ENCODE measurements at regions not wholly inside any gene's neighbourhood (a gene's known extent, or its start where the extent isn't known, plus 50 kb on each side); places are given as distances from the start of the nearest gene placed in this dataset.

- no peak overlapping the region for H3K27ac Mint-ChIP-seq (ENCODE audit: unreplicated experiment)
- no peaks in the 10 kb centered on the region for H3K27me3 Mint-ChIP-seq (ENCODE audit: unreplicated experiment)
- H3K36me3 Mint-ChIP-seq (ENCODE audit: low read depth, unreplicated experiment) = no peaks in the 10 kb centered on the region
- no peak overlapping the region for H3K4me3 Mint-ChIP-seq (ENCODE audit: unreplicated experiment)
- DNase-seq (ENCODE audit: low spot score) = no peak
- TF ChIP-seq CTCF (IDR thresholded peaks at IDR 0.05; ENCODE audit: unreplicated experiment) = no peak
- peaks cover 8% of the 10 kb centered on the region for H3K9me3 Mint-ChIP-seq (ENCODE audit: unreplicated experiment)
- no peaks in the 10 kb centered on the region for H3K4me1 Mint-ChIP-seq (ENCODE audit: unreplicated experiment)
Measured at GRCh38 chr5:98663521-98663920, 109.9 kb upstream of the RGMB start.

DNA sequence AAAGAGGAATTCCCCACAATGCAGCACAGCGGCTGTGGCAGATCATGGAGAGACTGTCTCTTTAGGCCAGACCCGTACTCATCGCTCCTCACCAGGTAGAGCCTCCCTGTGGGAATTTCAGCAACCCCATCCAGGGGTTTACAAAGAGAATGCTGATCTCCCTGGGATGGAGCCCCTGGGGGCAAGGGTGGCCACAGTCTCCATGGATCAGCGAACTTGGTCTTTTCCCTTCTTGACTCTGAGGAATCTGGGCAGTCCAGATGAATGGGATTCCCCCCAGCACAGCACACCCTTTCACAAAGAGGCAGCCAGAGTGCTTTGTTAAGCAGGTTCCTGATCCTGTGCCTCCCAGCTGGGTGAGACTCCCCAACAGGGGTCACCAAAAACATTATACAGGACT, 108.7 kb upstream of the RGMB start:
- no peaks in the 10 kb centered on the region for H3K36me3 Mint-ChIP-seq (ENCODE audit: low read depth, unreplicated experiment)
- no peak for DNase-seq (ENCODE audit: low spot score)
- no peak overlapping the region for H3K4me3 Mint-ChIP-seq (ENCODE audit: unreplicated experiment)
- peaks cover 8% of the 10 kb centered on the region for H3K9me3 Mint-ChIP-seq (ENCODE audit: unreplicated experiment)
- no peaks in the 10 kb centered on the region for H3K27me3 Mint-ChIP-seq (ENCODE audit: unreplicated experiment)
- H3K27ac Mint-ChIP-seq (ENCODE audit: unreplicated experiment) = no peak overlapping the region
- no peak for TF ChIP-seq CTCF (IDR thresholded peaks at IDR 0.05; ENCODE audit: unreplicated experiment)
- H3K4me1 Mint-ChIP-seq (ENCODE audit: unreplicated experiment) = no peaks in the 10 kb centered on the region

DNA sequence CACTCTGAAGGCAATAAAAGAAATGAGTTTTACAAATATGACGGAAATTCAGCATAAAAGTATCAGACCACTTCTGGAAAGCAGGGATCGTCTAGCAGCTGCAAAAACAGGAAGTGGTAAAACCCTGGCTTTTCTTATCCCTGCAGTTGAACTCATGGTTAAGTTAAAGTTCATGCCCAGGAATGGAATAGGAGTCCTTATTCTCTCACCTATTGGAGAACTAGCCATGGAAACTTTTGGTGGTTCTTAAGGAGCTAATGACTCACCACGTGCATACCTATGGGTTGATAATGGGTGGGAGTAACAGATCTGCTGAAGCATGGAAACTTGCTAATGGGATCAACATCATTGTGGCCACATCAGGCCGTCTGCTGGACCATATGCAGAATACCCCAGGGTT, 93.5 kb upstream of the RGMB start:
- Mint-ChIP-seq H3K4me1 (ENCODE audit: unreplicated experiment) (no peaks in the 10 kb centered on the region), H3K27ac (ENCODE audit: unreplicated experiment) (no peak overlapping the region), H3K36me3 (ENCODE audit: low read depth, unreplicated experiment) (no peaks in the 10 kb centered on the region), H3K9me3 (ENCODE audit: unreplicated experiment) (no peaks in the 10 kb centered on the region), H3K27me3 (ENCODE audit: unreplicated experiment) (peaks cover 2% of the 10 kb centered on the region), H3K4me3 (ENCODE audit: unreplicated experiment) (no peak overlapping the region)
- no peak for DNase-seq (ENCODE audit: low spot score)
- TF ChIP-seq CTCF (IDR thresholded peaks at IDR 0.05; ENCODE audit: unreplicated experiment) = no peak

- Mint-ChIP-seq H3K9me3 (ENCODE audit: unreplicated experiment) (no peaks in the 10 kb centered on the region), H3K27ac (ENCODE audit: unreplicated experiment) (no peak overlapping the region)
Measured at GRCh38 chr5:98690002-98690401, 83.5 kb upstream of the RGMB start.

DNA sequence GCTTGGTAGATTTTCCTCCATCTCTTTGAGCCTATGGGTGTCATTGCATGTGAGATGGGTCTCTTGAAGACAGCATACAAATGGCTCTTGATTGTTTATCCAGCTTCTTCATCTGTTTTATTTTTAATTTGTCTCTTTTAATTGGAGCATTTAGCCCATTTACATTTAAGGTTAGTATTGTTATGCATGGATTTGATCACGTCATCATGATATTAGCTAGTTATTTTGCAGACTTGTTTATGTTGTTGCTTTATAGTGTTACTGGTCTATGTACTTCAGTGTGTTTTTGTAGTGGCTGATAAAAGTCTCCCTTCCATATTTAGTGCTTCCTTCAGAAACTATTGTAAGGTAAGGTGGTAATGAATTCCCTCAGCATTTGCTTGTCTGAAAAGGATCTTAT, 78.6 kb upstream of the RGMB start:
- H3K36me3 Mint-ChIP-seq (ENCODE audit: low read depth, unreplicated experiment) = no peaks in the 10 kb centered on the region
- H3K27me3 Mint-ChIP-seq (ENCODE audit: unreplicated experiment) = no peaks in the 10 kb centered on the region
- no peaks in the 10 kb centered on the region for H3K4me1 Mint-ChIP-seq (ENCODE audit: unreplicated experiment)
- H3K9me3 Mint-ChIP-seq (ENCODE audit: unreplicated experiment) = no peaks in the 10 kb centered on the region
- no peak for TF ChIP-seq CTCF (IDR thresholded peaks at IDR 0.05; ENCODE audit: unreplicated experiment)
- no peak overlapping the region for H3K4me3 Mint-ChIP-seq (ENCODE audit: unreplicated experiment)
- no peak for DNase-seq (ENCODE audit: low spot score)
- H3K27ac Mint-ChIP-seq (ENCODE audit: unreplicated experiment) = no peak overlapping the region

More at GRCh38 chr5:98690002-98690401, 83.5 kb upstream of the RGMB start:
- no peaks in the 10 kb centered on the region for H3K36me3 Mint-ChIP-seq (ENCODE audit: low read depth, unreplicated experiment)
- H3K27me3 Mint-ChIP-seq (ENCODE audit: unreplicated experiment) = no peaks in the 10 kb centered on the region
- no peak for TF ChIP-seq CTCF (IDR thresholded peaks at IDR 0.05; ENCODE audit: unreplicated experiment)
- H3K4me3 Mint-ChIP-seq (ENCODE audit: unreplicated experiment) = no peak overlapping the region
- DNase-seq (ENCODE audit: low spot score) = no peak
- no peaks in the 10 kb centered on the region for H3K4me1 Mint-ChIP-seq (ENCODE audit: unreplicated experiment)

Data from endothelial cell (in vitro differentiated cells).